Astrocyte of the cerebellum (primary cell): ENCODE measurements at regions not wholly inside any gene's neighbourhood (a gene's known extent, or its start where the extent isn't known, plus 50 kb on each side); places are given as distances from the start of the nearest gene placed in this dataset.

Source experiments
- DNase-seq: peaks from one replicate; pipeline ENCODE4 v3.0.0-alpha.2; 2011; ENCODE audit warnings: low read depth
- H3K4me3 ChIP-seq: 2 replicates; pipeline ENCODE4 v1.5.1; 2011; ENCODE audit warnings: mild to moderate bottlenecking, low read depth, low read length, moderate library complexity
- in situ Hi-C: cut with HindIII; loops from 2 replicates; pipeline ENCODE4 v1.10.0; 2017; ENCODE audit warnings: low sequenced_read_pairs
- TF ChIP-seq, protein P1 (sequence below): IDR thresholded peaks from 2 replicates; pipeline ENCODE4 v1.5.1; 2012; ENCODE audit warnings: low read length, low read depth, moderate library complexity, mild to moderate bottlenecking; ENCODE audit errors: missing control alignments

DNA sequence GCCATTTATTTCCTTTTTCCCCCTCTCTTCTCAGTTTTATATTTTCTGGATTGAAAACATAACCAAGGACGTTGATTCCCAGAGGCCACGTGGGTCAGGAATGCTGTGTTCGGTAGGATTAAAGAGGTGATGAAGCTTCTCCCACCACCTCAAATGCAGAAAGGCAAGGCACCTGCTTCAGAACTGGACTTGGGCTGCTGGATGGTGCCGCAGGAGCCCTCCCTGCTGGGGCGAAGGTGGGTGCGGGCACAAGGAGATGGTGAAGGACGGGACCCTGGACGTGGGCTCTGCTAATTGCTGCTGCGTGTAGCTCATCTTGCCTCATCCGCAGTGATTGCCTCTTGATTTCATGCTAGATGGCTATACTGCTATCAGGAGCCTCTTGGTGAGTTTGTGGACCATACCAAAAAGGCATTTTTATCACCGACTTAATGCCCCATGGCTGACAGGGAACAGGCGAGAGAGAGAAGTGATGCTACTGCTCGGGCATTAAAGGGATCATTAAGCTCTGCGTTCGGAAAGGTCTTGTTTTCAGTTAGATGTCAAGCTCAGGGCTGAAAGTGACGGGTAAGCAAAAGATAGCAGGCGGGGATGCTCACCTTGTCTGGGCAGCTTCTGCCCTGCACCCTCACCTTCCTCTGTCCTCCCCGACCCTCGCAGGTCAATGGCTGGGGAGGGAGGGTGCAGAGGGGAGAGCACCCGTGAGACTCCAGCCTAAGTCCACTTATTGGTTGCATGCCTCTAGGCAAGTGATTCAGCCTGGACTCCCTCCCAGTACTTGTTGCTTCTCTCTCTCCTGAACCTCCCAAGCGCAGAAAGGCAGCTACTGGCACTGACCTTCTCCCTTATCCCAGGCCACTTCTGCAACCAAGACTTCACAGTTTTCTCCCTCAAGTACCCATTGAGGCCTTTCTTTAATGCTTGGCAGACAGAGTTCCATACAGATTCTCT is 71.6 kb upstream of the FSTL4 start:
- in situ Hi-C loops = no loop called here
- no peak for DNase-seq

DNA sequence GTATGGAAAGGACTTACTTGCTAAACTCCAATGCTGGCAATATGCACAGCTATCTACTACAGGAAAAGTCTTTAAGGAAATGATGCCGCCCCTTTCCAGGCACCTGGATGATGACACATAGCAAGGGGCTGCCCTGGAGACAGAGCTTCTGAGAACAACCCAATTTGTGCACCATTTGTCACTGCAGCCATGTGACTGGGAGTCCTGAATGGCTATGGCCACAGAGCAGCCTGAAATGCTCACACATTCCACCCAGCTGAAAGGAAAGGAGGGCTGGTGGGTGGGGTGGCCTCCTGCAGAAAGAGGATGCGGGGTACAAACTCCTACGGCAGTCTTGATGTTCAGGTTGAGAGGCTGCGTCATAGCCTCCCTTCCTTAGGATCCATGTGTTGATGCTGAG is 70.1 kb upstream of the FSTL4 start:
- DNase-seq = no peak
- no peak overlapping the region for H3K4me3 ChIP-seq
- in situ Hi-C loops = no loop called here
- TF ChIP-seq, protein P1, sequence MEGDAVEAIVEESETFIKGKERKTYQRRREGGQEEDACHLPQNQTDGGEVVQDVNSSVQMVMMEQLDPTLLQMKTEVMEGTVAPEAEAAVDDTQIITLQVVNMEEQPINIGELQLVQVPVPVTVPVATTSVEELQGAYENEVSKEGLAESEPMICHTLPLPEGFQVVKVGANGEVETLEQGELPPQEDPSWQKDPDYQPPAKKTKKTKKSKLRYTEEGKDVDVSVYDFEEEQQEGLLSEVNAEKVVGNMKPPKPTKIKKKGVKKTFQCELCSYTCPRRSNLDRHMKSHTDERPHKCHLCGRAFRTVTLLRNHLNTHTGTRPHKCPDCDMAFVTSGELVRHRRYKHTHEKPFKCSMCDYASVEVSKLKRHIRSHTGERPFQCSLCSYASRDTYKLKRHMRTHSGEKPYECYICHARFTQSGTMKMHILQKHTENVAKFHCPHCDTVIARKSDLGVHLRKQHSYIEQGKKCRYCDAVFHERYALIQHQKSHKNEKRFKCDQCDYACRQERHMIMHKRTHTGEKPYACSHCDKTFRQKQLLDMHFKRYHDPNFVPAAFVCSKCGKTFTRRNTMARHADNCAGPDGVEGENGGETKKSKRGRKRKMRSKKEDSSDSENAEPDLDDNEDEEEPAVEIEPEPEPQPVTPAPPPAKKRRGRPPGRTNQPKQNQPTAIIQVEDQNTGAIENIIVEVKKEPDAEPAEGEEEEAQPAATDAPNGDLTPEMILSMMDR = no peak

More for the DNA sequence above, 71.6 kb upstream of the FSTL4 start:
- TF ChIP-seq, protein P1 = no peak
- no peak overlapping the region for H3K4me3 ChIP-seq

DNA sequence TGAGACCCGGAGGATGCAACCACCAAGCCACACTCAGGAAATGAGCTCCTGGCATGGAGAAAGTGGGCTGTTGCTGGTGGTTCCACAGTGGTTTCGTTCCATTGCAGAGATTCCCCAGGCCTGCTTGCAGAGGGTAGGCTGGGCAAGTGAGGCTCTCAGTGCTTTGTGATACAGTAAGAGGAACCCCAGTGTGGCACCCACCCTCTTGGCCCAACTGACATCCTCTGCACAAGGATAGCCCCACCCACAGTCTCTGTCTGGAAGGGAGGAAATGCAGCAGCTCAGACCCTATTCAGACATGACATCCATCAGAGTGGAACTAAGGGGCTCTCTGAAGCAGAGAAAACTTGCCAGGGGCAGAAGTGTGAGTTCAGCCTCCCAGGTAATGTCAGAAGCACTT is 69.6 kb upstream of the FSTL4 start:
- in situ Hi-C loops = no loop called here
- TF ChIP-seq, protein P1 = no peak
- no peak overlapping the region for H3K4me3 ChIP-seq
- DNase-seq = no peak

DNA sequence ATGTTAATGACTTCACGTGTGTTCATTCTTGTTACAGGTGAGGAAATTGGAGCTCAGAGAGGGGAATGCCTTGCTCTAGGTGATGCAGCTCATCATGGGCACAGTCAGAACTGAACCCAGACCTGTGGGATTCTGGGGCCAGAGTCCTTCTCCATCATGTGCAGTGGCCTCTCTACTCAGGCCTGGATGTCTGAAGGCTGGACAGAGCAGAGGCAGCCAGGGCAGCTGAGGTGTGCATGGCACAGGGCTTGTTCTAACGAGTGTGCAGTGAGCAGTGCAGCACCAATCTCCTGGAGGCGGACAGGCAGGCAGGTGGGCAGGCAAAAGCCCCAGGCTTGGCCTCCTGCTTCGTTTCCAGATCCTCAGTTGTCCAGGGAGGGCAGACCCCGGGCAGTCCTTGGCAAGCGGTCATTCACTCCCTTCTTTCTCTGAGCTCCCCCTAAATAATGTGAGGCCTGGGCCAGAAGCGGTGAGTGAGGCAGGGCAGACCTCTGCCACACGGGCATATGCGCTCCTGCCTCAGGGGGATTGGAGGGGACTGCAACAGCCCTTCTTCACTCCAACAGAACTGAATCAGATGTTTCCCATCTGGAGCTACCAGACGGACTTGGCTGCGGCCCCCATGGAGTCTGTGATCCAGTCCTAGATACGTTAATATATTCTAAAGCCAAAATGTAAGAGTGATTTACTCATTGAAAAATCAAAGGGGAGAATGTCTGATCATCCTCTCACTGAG is 68.7 kb upstream of the FSTL4 start:
- TF ChIP-seq, protein P1 = no peak
- in situ Hi-C loops = no loop called here

DNA sequence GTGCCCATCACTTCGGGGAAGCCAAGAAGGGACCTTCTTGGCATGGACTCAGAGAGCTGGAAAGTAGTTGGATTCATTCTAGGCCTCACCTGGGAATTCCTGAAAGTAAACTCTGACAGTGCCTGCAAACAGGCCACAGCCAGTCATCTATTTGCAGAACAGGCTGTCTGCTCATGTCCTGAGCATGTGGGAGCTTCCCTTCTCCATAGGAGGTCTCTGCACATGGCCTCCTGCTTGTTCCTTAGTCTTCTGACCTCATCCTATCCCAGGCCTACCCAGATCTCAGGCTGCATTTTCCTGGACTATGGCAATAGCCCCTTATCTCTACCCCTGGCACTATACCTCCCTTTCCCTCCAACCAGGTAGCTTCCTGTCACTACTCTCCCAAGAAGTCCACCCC is 67.2 kb upstream of the FSTL4 start:
- H3K4me3 ChIP-seq = no peak overlapping the region
- TF ChIP-seq, protein P1 = no peak
- no peak for DNase-seq
- in situ Hi-C loops = no loop called here

More for the DNA sequence above, 68.7 kb upstream of the FSTL4 start:
- no peak overlapping the region for H3K4me3 ChIP-seq
- no peak for DNase-seq

DNA sequence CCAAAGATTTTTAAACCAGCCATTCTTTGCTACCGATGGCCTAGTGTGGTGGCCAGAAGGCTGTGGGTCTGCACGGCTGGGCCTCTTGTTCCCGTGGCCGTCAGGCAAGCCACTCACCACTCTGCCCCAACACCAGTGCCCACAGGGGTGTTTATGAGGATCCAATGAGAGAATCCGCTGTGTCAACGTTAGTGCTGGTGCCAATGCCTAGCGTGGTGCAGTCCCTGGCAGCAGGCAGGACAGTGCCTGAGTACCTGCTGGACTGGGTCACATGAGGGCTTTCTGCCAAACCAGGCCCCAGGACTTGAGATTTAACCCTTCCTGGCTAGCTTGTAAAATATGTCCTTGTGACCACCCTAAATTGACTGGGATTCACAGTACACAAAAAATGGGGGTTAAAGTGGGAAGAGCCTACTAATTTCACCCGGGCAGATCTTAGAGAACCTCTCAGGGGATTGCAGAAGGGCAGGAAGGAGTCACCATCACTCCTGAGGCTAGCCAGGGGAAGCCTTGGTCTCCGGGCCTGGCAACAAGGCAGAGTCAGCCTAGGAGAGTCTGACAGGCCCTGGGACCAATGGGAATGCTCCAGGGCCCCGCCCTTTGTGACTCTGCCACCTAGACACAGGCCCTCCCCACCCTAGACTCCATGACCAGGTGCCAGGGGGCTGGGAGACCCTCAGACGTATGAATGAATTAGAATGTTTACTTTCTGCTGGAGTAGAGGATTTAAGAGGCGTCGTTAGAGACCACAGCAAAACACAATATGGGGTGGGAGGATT is 63.2 kb upstream of the FSTL4 start:
- in situ Hi-C loops = no loop called here
- no peak overlapping the region for H3K4me3 ChIP-seq
- TF ChIP-seq, protein P1 = no peak
- no peak for DNase-seq
